Stimulated activated CD4-positive, alpha-beta T cell treated with anti-CD3 and anti-CD28 coated beads, Interleukin-2, amount 100 ng/mL, for 48 hours (primary cell): ENCODE measurements at regions not wholly inside any gene's neighbourhood (a gene's known extent, or its start where the extent isn't known, plus 50 kb on each side); places are given as distances from the start of the nearest gene placed in this dataset.
"Not testable (repeated sequence)": the region's sequence is repeated elsewhere in the genome, so short reads cannot be mapped to it uniquely, and the experiment has no call there.

Source experiments
- DNase-seq, 2 donors: peaks; one replicate each; pipeline ENCODE4 v3.0.0-alpha.2; 2020

- DNase-seq, result not testable (repeated sequence)
Measured at GRCh38 chr9:39567396-39567795, 211.9 kb downstream of the SPATA31A1 start.

- not testable (repeated sequence) for DNase-seq
Measured at GRCh38 chr9:39568900-39569299, 213.4 kb downstream of the SPATA31A1 start.

- not testable (repeated sequence) for DNase-seq
Measured at GRCh38 chr9:39573024-39574022, 217.9 kb downstream of the SPATA31A1 start.

GRCh38 chr9:39579000-39579399 is 223.5 kb downstream of the SPATA31A1 start:
- DNase-seq, result not testable (repeated sequence)

- not testable (repeated sequence) for DNase-seq
Measured at GRCh38 chr9:39581296-39581695, 225.8 kb downstream of the SPATA31A1 start.

- DNase-seq, result not testable (repeated sequence)
Measured at GRCh38 chr9:39582677-39583412, 227.4 kb downstream of the SPATA31A1 start.

- DNase-seq, result not testable (repeated sequence)
Measured at GRCh38 chr9:39583413-39583747, 227.9 kb downstream of the SPATA31A1 start.

GRCh38 chr9:39585233-39585632 is 229.8 kb downstream of the SPATA31A1 start:
- not testable (repeated sequence) for DNase-seq

- no peak for DNase-seq
Measured at GRCh38 chr9:39587844-39588499, 232.5 kb downstream of the SPATA31A1 start.

GRCh38 chr9:39588500-39589137 is 233.2 kb downstream of the SPATA31A1 start:
- DNase-seq, result no peak

- DNase-seq, result not testable (repeated sequence)
Measured at GRCh38 chr9:39604089-39604488, 248.6 kb downstream of the SPATA31A1 start.

GRCh38 chr9:39611449-39612231 is 256.2 kb downstream of the SPATA31A1 start:
- DNase-seq, result not testable (repeated sequence)

- DNase-seq, result not testable (repeated sequence)
Measured at GRCh38 chr9:39616480-39616879, 261.0 kb downstream of the SPATA31A1 start.

GRCh38 chr9:39624048-39624447 is 268.6 kb downstream of the SPATA31A1 start:
- not testable (repeated sequence) for DNase-seq

- not testable (repeated sequence) for DNase-seq
Measured at GRCh38 chr9:39632071-39632470, 276.6 kb downstream of the SPATA31A1 start.

- DNase-seq, result not testable (repeated sequence)
Measured at GRCh38 chr9:39649029-39649428, 293.6 kb downstream of the SPATA31A1 start.

GRCh38 chr9:39656960-39657603 is 301.6 kb downstream of the SPATA31A1 start:
- DNase-seq, result not testable (repeated sequence)

- DNase-seq, result not testable (repeated sequence)
Measured at GRCh38 chr9:39663020-39663419, 307.6 kb downstream of the SPATA31A1 start.

GRCh38 chr9:39663713-39664112 is 308.2 kb downstream of the SPATA31A1 start:
- DNase-seq, result not testable (repeated sequence)

GRCh38 chr9:39665020-39665419 is 309.6 kb downstream of the SPATA31A1 start:
- not testable (repeated sequence) for DNase-seq
